H9 (cell line): ENCODE measurements at regions not wholly inside any gene's neighbourhood (a gene's known extent, or its start where the extent isn't known, plus 50 kb on each side); places are given as distances from the start of the nearest gene placed in this dataset.
"Not testable (repeated sequence)": the region's sequence is repeated elsewhere in the genome, so short reads cannot be mapped to it uniquely, and the experiment has no call there.

Source experiments
- DNase-seq: peaks from one replicate; pipeline ENCODE4 v3.0.0-alpha.2; 2017
- H2AFZ ChIP-seq: one replicate; pipeline ENCODE4 v1.6.1; 2013; ENCODE audit warnings: mild to moderate bottlenecking, low read length, control low read depth, moderate library complexity
- H2AK5ac ChIP-seq: 2 replicates; pipeline ENCODE4 v1.6.1; 2013; ENCODE audit warnings: low read length, control low read depth, mixed read lengths; ENCODE audit not compliant: insufficient read length
- H2BK120ac ChIP-seq: one replicate; pipeline ENCODE4 v1.6.1; 2013; ENCODE audit warnings: low read depth, mild to moderate bottlenecking, low read length, control low read depth, inconsistent platforms; ENCODE audit not compliant: poor library complexity, severe bottlenecking
- H2BK12ac ChIP-seq: 2 replicates; pipeline ENCODE4 v1.6.1; 2013; ENCODE audit warnings: low read length, control low read depth, mixed read lengths, low read depth; ENCODE audit not compliant: insufficient read length
- H2BK15ac ChIP-seq: 2 replicates; pipeline ENCODE4 v1.6.1; 2013; ENCODE audit warnings: low read depth, low read length, control low read depth
- H2BK20ac ChIP-seq: one replicate; pipeline ENCODE4 v1.6.1; 2013; ENCODE audit warnings: low read depth, mild to moderate bottlenecking, low read length, control low read depth, inconsistent platforms; ENCODE audit not compliant: poor library complexity, severe bottlenecking
- H2BK5ac ChIP-seq: 2 replicates; pipeline ENCODE4 v1.6.1; 2013; ENCODE audit warnings: low read length, control low read depth, mixed read lengths; ENCODE audit not compliant: insufficient read length
- H3K14ac ChIP-seq: 2 replicates; pipeline ENCODE4 v1.6.1; 2013; ENCODE audit warnings: low read length, control low read depth; ENCODE audit not compliant: insufficient read depth
- H3K18ac ChIP-seq: 2 replicates; pipeline ENCODE4 v1.6.1; 2013; ENCODE audit warnings: low read depth, mild to moderate bottlenecking, mixed read lengths, low read length, control low read depth; ENCODE audit not compliant: insufficient read length
- H3K23ac ChIP-seq: 2 replicates; pipeline ENCODE4 v1.6.1; 2013; ENCODE audit warnings: low read length, control low read depth, mixed read lengths, low read depth; ENCODE audit not compliant: insufficient read length
- H3K23me2 ChIP-seq: 2 replicates; pipeline ENCODE4 v1.6.1; 2013; ENCODE audit warnings: low read depth, mild to moderate bottlenecking, mixed read lengths, low read length, control low read depth; ENCODE audit not compliant: insufficient read length, poor library complexity, severe bottlenecking
- H3K27ac ChIP-seq: 2 replicates; pipeline ENCODE4 v1.5.1; 2013; ENCODE audit warnings: low read length, control low read depth, mixed read lengths, low read depth; ENCODE audit not compliant: insufficient read length
- H3K27me3 ChIP-seq: 2 replicates; pipeline ENCODE4 v1.6.1; 2013; ENCODE audit warnings: low read length, control low read depth, inconsistent platforms; ENCODE audit not compliant: insufficient read depth
- H3K4ac ChIP-seq: 2 replicates; pipeline ENCODE4 v1.6.1; 2013; ENCODE audit warnings: low read depth, mild to moderate bottlenecking, control low read depth, inconsistent platforms, low read length, moderate library complexity
- H3K4me1 ChIP-seq: 2 replicates; pipeline ENCODE4 v1.6.1; 2013; ENCODE audit warnings: low read length, control low read depth, inconsistent platforms; ENCODE audit not compliant: insufficient read depth
- H3K4me2 ChIP-seq: 2 replicates; pipeline ENCODE4 v1.6.1; 2013; ENCODE audit warnings: low read length, control low read depth, mixed read lengths; ENCODE audit not compliant: insufficient read length, insufficient read depth
- H3K56ac ChIP-seq: 2 replicates; pipeline ENCODE4 v1.6.1; 2013; ENCODE audit warnings: low read depth, mild to moderate bottlenecking, mixed read lengths, low read length, control low read depth; ENCODE audit not compliant: insufficient read length
- H3K79me1 ChIP-seq: 2 replicates; pipeline ENCODE4 v1.6.1; 2013; ENCODE audit warnings: low read depth, mild to moderate bottlenecking, moderate library complexity, low read length, control low read depth, inconsistent platforms; ENCODE audit not compliant: insufficient read depth, poor library complexity, severe bottlenecking
- H3K79me2 ChIP-seq: 2 replicates; pipeline ENCODE4 v1.6.1; 2013; ENCODE audit warnings: low read length, control low read depth, inconsistent platforms; ENCODE audit not compliant: insufficient read depth
- H3K9ac ChIP-seq: 2 replicates; pipeline ENCODE4 v1.6.1; 2013; ENCODE audit warnings: low read length, control low read depth, mixed read lengths; ENCODE audit not compliant: insufficient read length; ENCODE audit errors: extremely low read depth
- H3K9me3 ChIP-seq: one replicate; pipeline ENCODE4 v1.6.1; 2013; ENCODE audit warnings: low read depth, low read length, inconsistent platforms; ENCODE audit not compliant: control insufficient read depth
- H3T11ph ChIP-seq: one replicate; pipeline ENCODE4 v1.6.1; 2013; ENCODE audit warnings: mild to moderate bottlenecking, low read length, control low read depth, inconsistent platforms
- H4K20me1 ChIP-seq: one replicate; pipeline ENCODE4 v1.6.1; 2013; ENCODE audit not compliant: control insufficient read depth, insufficient read length, insufficient read depth
- H4K5ac ChIP-seq: 2 replicates; pipeline ENCODE4 v1.6.1; 2013; ENCODE audit warnings: low read depth, mild to moderate bottlenecking, mixed read lengths, low read length, control low read depth; ENCODE audit not compliant: insufficient read length
- H4K8ac ChIP-seq: replicated peaks from 2 replicates; pipeline ENCODE4 v1.6.1; 2013; ENCODE audit warnings: low read length, control low read depth, mixed read lengths, low read depth; ENCODE audit not compliant: insufficient read length
- H4K91ac ChIP-seq: 2 replicates; pipeline ENCODE4 v1.6.1; 2013; ENCODE audit warnings: low read depth, mild to moderate bottlenecking, moderate library complexity, mixed read lengths, low read length, control low read depth; ENCODE audit not compliant: insufficient read length
- H3K27ac Mint-ChIP-seq, 3 experiments: 2 replicates in 2 of 3; 3 replicates in 1 of 3; pipeline ENCODE4 v1.8.0; 2020 to 2021; ENCODE audit warnings: mixed read lengths in 3 of 3, mild to moderate bottlenecking in 1 of 3, moderate library complexity in 1 of 3
- H3K27me3 Mint-ChIP-seq: 2 replicates; pipeline ENCODE4 v1.8.0; 2021; ENCODE audit warnings: low read depth, mild to moderate bottlenecking, moderate library complexity, mixed read lengths
- H3K36me3 Mint-ChIP-seq, 3 experiments: 2 replicates in 2 of 3; 3 replicates in 1 of 3; pipeline ENCODE4 v1.8.0; 2020 to 2021; ENCODE audit warnings: low read depth in 3 of 3, mixed read lengths in 3 of 3; ENCODE audit not compliant: insufficient read depth in 1 of 3
- H3K4me1 Mint-ChIP-seq, 2 experiments: 2 replicates each; pipeline ENCODE4 v1.8.0; 2020; ENCODE audit warnings: mixed read lengths in 2 of 2
- H3K4me3 Mint-ChIP-seq, 2 experiments: 2 replicates in 1 of 2; 3 replicates in 1 of 2; pipeline ENCODE4 v1.8.0; 2020 to 2021; ENCODE audit warnings: mild to moderate bottlenecking in 2 of 2, mixed read lengths in 2 of 2, moderate library complexity in 1 of 2
- H3K9me3 Mint-ChIP-seq, 2 experiments: 2 replicates in 1 of 2; 3 replicates in 1 of 2; pipeline ENCODE4 v1.8.0; 2020; ENCODE audit warnings: mild to moderate bottlenecking in 2 of 2, mixed read lengths in 2 of 2, moderate library complexity in 1 of 2
- CTCF ChIP-seq: fragments of 200-600 bp; sonication (generic); conservative IDR thresholded peaks from 3 replicates; pipeline ENCODE4 v1.8.0; 2021; ENCODE audit warnings: antibody characterized with exemption, mild to moderate bottlenecking
- WGBS: extraction: QIAGEN DNeasy Blood & Tissue Kit; methylation state at CpG from one replicate; pipeline ENCODE4 v1.1.7; 2013; ENCODE audit warnings: missing lambda C conversion rate, low lambda C conversion rate, mixed read lengths; ENCODE audit not compliant: insufficient read length; ENCODE audit errors: extremely low coverage; 5-methylcytosine and 5-hydroxymethylcytosine counted together

- Histone ChIP-seq H2BK5ac (no peak overlapping the region), H3K79me1 (no peaks in the 10 kb centered on the region), H3K4ac (no peak overlapping the region), H3K79me2 (no peaks in the 10 kb centered on the region), H3K56ac (no peak overlapping the region), H3K4me1 (no peaks in the 10 kb centered on the region), H3T11ph (no peak overlapping the region), H3K14ac (no peak overlapping the region), H4K8ac (no peak overlapping the region), H4K91ac (no peak overlapping the region), H3K4me2 (no peak overlapping the region), H3K9me3 (peaks cover 8% of the 10 kb centered on the region), H3K9ac (no peak overlapping the region), H4K20me1 (no peaks in the 10 kb centered on the region), H4K5ac (no peak overlapping the region), H2BK15ac (no peak overlapping the region), H3K27me3 (no peaks in the 10 kb centered on the region), H3K23me2 (no peaks in the 10 kb centered on the region), H3K23ac (no peak overlapping the region), H2BK20ac (no peak overlapping the region), H2BK120ac (no peak overlapping the region), H2AK5ac (no peak overlapping the region), H3K27ac (no peak overlapping the region), H3K18ac (no peak overlapping the region), H2BK12ac (no peak overlapping the region), H2AFZ (no peak overlapping the region)
- peaks cover 0 to under 1% (median under 1%) of the 10 kb centered on the region in 3 experiments; a peak in 4 of 7 replicates for H3K36me3 Mint-ChIP-seq
- peaks cover 1% of the 10 kb centered on the region for H3K27me3 Mint-ChIP-seq
- peaks cover 5 to 7% of the 10 kb centered on the region in 2 experiments for H3K9me3 Mint-ChIP-seq
- H3K4me3 Mint-ChIP-seq = no peak overlapping the region
- no CpG with 5 or more reads among the region's 5 CpGs for WGBS
- H3K4me1 Mint-ChIP-seq = peaks cover 0 to 19% of the 10 kb centered on the region in 2 experiments; a peak in 3 of 4 replicates
- DNase-seq = no peak
- no peak for TF ChIP-seq CTCF
- no peak overlapping the region for H3K27ac Mint-ChIP-seq
Measured at GRCh38 chr16:66175058-66175457, 191.4 kb upstream of the CDH5 start.

- H4K8ac ChIP-seq, H4K20me1 ChIP-seq, H4K91ac ChIP-seq, H3K9me3 ChIP-seq, H2BK12ac ChIP-seq, H3K56ac ChIP-seq, H2BK5ac ChIP-seq, H3K79me1 ChIP-seq, H3K4ac ChIP-seq, H2AFZ ChIP-seq, H3K23ac ChIP-seq, H2AK5ac ChIP-seq, H3K23me2 ChIP-seq, H3K27ac Mint-ChIP-seq, H2BK120ac ChIP-seq, H3K36me3 Mint-ChIP-seq, H3K4me1 ChIP-seq, H3K4me2 ChIP-seq, H2BK20ac ChIP-seq, H3K9me3 Mint-ChIP-seq, H4K5ac ChIP-seq, H3K14ac ChIP-seq, DNase-seq, H3K18ac ChIP-seq, H3K79me2 ChIP-seq, H3K27ac ChIP-seq, H3K27me3 ChIP-seq, H3K4me3 Mint-ChIP-seq, H3T11ph ChIP-seq, H3K27me3 Mint-ChIP-seq, H2BK15ac ChIP-seq, H3K9ac ChIP-seq: not testable (repeated sequence)
- no CpG with 5 or more reads among the region's 10 CpGs for WGBS
- H3K4me1 Mint-ChIP-seq = peaks cover 0 to 19% of the 10 kb centered on the region in 2 experiments; a peak in 3 of 4 replicates
Measured at GRCh38 chr16:66173796-66174195, 192.7 kb upstream of the CDH5 start.
